ENCODE measurements at regions not wholly inside any gene's neighbourhood (a gene's known extent, or its start where the extent isn't known, plus 50 kb on each side); places are given as distances from the start of the nearest gene placed in this dataset.

DNA sequence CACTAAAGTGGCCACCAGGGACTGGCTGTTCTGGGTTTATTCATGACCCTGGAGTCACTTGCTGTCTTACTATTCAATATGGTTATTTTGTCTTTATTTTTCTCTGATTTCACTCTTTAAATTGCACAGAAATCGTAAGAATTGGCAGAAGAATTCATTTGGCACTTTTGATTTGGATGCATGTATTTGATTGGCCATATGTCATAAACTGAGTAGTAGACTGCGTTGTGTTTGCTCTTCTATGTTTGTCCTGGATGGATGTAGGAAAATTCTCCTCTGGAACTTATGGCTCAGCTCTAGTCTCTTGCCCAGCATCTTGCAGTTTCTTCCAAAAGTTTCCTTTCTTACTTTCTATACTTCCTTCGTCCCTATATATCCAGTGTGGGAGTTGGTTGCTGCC lies 452.7 kb downstream of the GATA3 start:
- H3K4me3 ChIP-seq (ENCODE audit: control insufficient read depth, low read depth, low read length), result no peak overlapping the region
- DNase-seq (ENCODE audit: low read depth), result no peak
- TF ChIP-seq, protein P1, sequence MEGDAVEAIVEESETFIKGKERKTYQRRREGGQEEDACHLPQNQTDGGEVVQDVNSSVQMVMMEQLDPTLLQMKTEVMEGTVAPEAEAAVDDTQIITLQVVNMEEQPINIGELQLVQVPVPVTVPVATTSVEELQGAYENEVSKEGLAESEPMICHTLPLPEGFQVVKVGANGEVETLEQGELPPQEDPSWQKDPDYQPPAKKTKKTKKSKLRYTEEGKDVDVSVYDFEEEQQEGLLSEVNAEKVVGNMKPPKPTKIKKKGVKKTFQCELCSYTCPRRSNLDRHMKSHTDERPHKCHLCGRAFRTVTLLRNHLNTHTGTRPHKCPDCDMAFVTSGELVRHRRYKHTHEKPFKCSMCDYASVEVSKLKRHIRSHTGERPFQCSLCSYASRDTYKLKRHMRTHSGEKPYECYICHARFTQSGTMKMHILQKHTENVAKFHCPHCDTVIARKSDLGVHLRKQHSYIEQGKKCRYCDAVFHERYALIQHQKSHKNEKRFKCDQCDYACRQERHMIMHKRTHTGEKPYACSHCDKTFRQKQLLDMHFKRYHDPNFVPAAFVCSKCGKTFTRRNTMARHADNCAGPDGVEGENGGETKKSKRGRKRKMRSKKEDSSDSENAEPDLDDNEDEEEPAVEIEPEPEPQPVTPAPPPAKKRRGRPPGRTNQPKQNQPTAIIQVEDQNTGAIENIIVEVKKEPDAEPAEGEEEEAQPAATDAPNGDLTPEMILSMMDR (conservative IDR thresholded peaks at IDR 0.05; ENCODE audit: control insufficient read depth, insufficient read depth, low read depth, low read length), result no peak

DNA sequence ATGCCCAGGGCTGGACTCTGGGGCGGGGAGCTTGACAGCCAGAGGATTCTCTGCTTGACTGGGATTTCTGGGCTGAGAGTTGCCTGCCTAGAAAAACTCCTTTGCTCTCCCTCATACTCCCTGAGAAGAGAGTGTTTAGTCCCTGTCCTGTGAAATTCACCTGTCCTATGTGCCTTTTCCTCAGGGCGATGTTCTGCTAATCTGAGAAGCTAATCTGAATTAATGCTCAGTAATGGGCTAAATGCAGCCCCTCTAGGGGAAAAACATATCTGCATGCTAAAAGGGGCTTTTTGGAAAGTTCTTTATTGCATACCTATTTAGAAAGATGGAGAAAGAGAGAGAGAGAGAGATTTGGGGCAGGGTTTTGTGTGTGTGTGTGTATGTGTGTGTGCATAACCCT lies 454.4 kb downstream of the GATA3 start:
- no peak overlapping the region for H3K4me3 ChIP-seq (ENCODE audit: control insufficient read depth, low read depth, low read length)
- TF ChIP-seq, protein P1 (conservative IDR thresholded peaks at IDR 0.05; ENCODE audit: control insufficient read depth, insufficient read depth, low read depth, low read length), result no peak
- DNase-seq (ENCODE audit: low read depth), result no peak

DNA sequence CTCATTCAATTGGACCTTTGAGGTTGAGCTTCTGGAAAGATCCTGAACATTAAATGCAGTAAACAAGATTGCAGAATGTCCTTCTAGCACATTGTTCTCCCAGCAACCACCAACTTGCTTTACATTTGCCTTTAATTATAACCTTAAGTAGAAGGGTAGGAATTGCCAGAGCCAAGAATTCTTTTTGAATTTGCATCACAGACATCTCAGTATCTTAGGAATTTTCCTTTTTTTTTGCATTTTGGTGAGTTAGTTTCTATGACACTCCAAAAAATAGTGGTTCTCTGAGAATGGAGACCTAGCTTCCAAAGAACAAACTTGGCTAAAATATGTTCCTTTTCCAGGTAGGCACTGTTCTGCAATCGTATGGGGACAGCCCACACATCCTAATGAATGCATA lies 456.0 kb downstream of the GATA3 start:
- DNase-seq (ENCODE audit: low read depth), result no peak
- TF ChIP-seq, protein P1 (conservative IDR thresholded peaks at IDR 0.05; ENCODE audit: control insufficient read depth, insufficient read depth, low read depth, low read length), result no peak
- no peak overlapping the region for H3K4me3 ChIP-seq (ENCODE audit: control insufficient read depth, low read depth, low read length)

DNA sequence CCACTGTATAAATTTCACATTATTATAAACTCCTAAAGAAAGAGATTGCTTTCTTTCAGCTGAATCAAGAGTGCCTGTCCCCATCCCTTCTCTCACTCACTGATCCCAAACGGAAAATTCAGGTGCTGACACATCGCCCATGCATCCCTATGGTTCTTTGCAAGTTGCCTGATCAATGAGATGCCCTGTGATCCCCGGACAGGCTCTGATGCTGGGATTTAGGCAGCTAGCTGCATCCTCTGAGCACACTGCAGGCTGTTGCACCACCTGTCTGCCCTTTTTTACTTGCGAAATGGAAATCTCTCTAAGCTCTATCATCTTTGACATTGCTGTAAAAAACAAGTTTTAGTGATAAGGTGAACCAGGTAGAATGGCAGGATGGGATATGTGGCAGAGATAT lies 456.5 kb downstream of the GATA3 start:
- no peak overlapping the region for H3K4me3 ChIP-seq (ENCODE audit: control insufficient read depth, low read depth, low read length)
- TF ChIP-seq, protein P1 (conservative IDR thresholded peaks at IDR 0.05; ENCODE audit: control insufficient read depth, insufficient read depth, low read depth, low read length), result no peak
- no peak for DNase-seq (ENCODE audit: low read depth)

DNA sequence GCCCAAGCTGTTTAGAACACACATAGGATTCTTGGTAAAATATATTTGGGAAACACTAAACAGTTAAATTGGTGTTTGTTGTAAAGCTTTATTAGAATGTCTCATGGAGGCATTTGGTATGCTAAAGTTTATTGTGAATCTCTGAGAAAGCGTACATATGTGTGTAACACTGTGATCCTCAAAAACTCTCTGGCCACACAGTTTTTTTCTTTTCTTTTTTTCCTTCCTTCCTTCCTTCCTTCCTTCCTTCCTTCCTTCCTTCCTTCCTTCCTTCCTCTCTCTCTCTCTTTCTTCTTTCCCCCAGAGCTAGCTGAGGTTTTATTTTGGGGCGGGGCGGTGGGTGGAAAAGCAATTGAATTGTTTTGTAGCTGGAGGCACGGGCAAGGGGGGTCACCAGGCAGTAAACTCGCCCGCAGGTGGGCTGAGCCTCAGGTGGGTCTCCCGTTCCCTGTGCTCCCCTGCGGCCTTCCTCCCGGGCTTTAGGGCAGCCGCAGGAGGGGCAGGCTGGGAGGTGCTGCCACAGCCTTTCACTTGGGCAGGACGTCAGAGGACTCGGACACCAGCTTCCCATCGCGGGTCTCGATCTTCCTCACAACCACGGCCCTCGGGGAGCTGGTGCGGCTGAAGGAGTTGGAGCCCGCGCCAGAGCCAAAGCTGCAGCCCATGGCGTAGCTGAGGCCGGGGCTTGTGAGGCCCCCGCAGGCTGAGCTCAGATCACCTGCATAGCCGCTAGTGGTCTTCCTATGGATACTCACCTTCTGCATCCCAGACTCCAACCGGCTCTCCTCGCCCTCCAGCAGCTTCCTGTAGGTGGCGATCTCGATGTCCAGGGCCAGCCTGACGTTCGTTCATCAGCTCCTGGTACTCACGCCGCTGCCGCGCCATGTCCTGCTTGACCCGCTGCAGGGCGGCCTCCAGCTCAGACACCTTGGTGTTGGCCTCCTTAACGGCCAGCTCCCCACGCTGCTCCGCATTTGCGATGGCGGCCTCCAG lies 459.0 kb downstream of the GATA3 start:
- TF ChIP-seq, protein P1 (conservative IDR thresholded peaks at IDR 0.05; ENCODE audit: control insufficient read depth, insufficient read depth, low read depth, low read length), result no peak
- H3K4me3 ChIP-seq (ENCODE audit: control insufficient read depth, low read depth, low read length), result no peak overlapping the region
- DNase-seq (ENCODE audit: low read depth), result no peak

DNA sequence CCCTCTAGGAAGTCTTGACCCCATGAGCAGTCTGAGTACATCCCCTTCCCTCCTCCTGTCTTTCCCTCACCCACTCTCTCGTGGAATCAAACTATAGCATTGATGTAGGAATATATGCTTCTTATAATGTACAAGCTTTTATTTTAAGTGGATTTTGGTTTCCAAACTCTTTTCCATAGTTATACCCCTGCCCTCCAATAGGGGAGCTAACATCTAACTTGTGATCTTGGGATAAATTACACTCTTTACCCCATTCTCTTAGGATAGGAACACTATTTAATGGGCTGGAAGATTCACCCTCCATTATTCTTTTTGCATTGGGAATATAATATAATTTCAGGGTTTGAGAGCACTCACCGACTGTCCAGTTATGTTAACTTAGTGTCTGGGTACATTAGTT lies 465.9 kb downstream of the GATA3 start:
- no peak for DNase-seq (ENCODE audit: low read depth)
- no peak overlapping the region for H3K4me3 ChIP-seq (ENCODE audit: control insufficient read depth, low read depth, low read length)
- TF ChIP-seq, protein P1 (conservative IDR thresholded peaks at IDR 0.05; ENCODE audit: control insufficient read depth, insufficient read depth, low read depth, low read length), result no peak
